ENCODE measurements at regions not wholly inside any gene's neighbourhood (a gene's known extent, or its start where the extent isn't known, plus 50 kb on each side); places are given as distances from the start of the nearest gene placed in this dataset.

DNA sequence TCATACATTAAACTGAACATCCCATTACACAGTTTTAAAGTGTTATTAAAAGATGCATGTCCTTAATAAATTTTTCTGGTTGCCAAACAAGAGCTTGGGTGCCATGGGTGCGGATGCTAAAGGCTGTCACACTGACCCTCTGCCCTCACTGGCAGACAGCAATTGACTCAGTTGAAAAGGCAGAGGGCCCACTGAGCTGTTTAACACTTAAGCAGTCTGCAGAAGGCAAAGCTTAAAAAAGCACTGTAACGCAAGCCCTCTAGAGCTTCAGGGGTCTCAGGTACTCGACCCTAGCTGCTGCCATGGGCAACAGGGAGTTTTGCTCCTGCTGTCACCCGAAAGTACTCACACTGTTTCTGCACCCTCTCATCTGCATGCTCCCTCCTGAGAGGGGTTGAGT, 726.4 kb upstream of the TYRP1 start:
- Histone ChIP-seq H3K27me3 (no peaks in the 10 kb centered on the region), H3K4me1 (replicated peaks in 1 of 2) (no peaks in the 10 kb centered on the region), H3K36me3 (replicated peaks in 1 of 2) (no peaks in the 10 kb centered on the region), H3K4me3 (no peak overlapping the region), H3K27ac (no peak overlapping the region), H3K9me3 (replicated peaks in 1 of 3) (no peaks in the 10 kb centered on the region)
- no peak for TF ChIP-seq POLR2A (IDR thresholded peaks at IDR 0.05)
- TF ChIP-seq, protein P1, sequence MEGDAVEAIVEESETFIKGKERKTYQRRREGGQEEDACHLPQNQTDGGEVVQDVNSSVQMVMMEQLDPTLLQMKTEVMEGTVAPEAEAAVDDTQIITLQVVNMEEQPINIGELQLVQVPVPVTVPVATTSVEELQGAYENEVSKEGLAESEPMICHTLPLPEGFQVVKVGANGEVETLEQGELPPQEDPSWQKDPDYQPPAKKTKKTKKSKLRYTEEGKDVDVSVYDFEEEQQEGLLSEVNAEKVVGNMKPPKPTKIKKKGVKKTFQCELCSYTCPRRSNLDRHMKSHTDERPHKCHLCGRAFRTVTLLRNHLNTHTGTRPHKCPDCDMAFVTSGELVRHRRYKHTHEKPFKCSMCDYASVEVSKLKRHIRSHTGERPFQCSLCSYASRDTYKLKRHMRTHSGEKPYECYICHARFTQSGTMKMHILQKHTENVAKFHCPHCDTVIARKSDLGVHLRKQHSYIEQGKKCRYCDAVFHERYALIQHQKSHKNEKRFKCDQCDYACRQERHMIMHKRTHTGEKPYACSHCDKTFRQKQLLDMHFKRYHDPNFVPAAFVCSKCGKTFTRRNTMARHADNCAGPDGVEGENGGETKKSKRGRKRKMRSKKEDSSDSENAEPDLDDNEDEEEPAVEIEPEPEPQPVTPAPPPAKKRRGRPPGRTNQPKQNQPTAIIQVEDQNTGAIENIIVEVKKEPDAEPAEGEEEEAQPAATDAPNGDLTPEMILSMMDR (IDR thresholded peaks at IDR 0.05): no peak
- DNase-seq: no peak
- WGBS, 4 donors: 58 to 71% (median 63%) methylated on average over 2 to 4 of the region's 4 CpGs
- intact Hi-C loops (cut with DNase I): no loop called here

DNA sequence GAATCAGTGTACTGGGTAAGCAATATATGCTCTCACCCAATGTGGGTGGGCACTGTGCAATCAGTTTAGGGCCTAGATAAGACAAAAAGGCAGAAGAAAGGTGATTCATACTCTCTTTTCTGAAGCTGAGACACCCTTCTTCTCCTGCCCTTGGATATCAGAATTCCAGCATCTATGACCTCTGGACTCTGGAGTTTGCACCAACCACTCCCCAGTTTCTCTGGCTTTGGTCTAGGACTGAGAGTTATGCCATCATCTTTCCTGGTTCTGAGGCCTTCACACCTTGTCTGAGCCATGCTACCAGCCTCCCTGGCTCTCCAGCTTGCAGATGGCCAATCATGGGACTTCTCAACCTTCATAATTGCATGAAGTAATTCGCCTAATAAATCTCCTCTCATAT, 724.6 kb upstream of the TYRP1 start:
- intact Hi-C loops (cut with DNase I): no loop called here
- no peaks in the 10 kb centered on the region for H3K4me1 ChIP-seq (replicated peaks in 1 of 2)
- no peaks in the 10 kb centered on the region for H3K27me3 ChIP-seq
- H3K36me3 ChIP-seq (replicated peaks in 1 of 2): no peaks in the 10 kb centered on the region
- H3K27ac ChIP-seq: no peak overlapping the region
- TF ChIP-seq, protein P1 (IDR thresholded peaks at IDR 0.05): no peak
- no peak for TF ChIP-seq POLR2A (IDR thresholded peaks at IDR 0.05)
- no peak overlapping the region for H3K4me3 ChIP-seq
- DNase-seq: no peak
- 65 to 77% (median 68%) methylated on average over 1 of the region's 1 CpG for WGBS, 4 donors
- H3K9me3 ChIP-seq (replicated peaks in 1 of 3): no peaks in the 10 kb centered on the region

DNA sequence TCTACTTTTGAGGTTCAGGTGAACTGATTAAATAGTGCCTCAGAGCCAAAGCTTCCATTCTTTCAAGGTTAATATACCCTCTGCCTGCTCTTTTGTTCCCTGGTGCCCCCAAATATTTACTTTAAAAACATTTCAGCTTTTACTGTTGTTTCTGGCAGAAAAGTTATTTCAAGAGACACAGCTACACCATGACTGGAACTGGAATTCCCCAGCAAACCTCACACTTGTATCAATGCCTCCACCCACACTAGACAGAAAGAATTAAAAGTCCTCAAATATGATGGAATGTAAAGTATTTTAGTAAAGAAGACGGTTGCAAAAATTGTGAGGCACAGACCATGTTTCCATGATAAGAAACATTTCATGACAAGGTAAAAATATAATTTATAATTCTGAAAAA, 720.2 kb upstream of the TYRP1 start:
- no peaks in the 10 kb centered on the region for H3K9me3 ChIP-seq (replicated peaks in 1 of 3)
- no peak overlapping the region for H3K4me3 ChIP-seq
- no peaks in the 10 kb centered on the region for H3K27me3 ChIP-seq
- no peaks in the 10 kb centered on the region for H3K36me3 ChIP-seq (replicated peaks in 1 of 2)
- no peaks in the 10 kb centered on the region for H3K4me1 ChIP-seq (replicated peaks in 1 of 2)
- intact Hi-C loops (cut with DNase I): no loop called here
- no peak for DNase-seq
- H3K27ac ChIP-seq: no peak overlapping the region
- 38 to 49% (median 45%) methylated on average over 1 of the region's 1 CpG for WGBS, 4 donors
- no peak for TF ChIP-seq POLR2A (IDR thresholded peaks at IDR 0.05)
- TF ChIP-seq, protein P1 (IDR thresholded peaks at IDR 0.05): no peak

DNA sequence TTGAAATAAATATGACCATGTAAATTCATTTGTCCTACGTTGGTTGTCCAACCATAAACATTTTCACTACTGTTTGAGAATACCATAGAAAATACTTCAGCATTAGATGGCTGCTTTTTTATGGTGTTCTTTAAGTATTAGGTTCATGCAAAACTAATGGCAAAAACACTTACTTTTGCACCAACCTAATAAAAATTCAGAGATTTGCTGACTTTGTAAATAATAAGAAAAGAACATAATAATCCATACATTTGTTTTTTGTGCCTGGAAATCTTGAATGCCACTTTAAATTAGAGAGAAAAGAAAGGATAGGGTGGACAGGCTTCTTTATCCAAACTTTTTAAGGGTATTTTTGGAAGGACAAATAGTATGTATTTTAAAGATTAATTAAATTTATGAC, 719.7 kb upstream of the TYRP1 start:
- Histone ChIP-seq H3K36me3 (replicated peaks in 1 of 2) (no peaks in the 10 kb centered on the region), H3K27ac (no peak overlapping the region), H3K4me3 (no peak overlapping the region), H3K4me1 (replicated peaks in 1 of 2) (no peaks in the 10 kb centered on the region), H3K9me3 (replicated peaks in 1 of 3) (no peaks in the 10 kb centered on the region), H3K27me3 (no peaks in the 10 kb centered on the region)
- TF ChIP-seq, protein P1 (IDR thresholded peaks at IDR 0.05): no peak
- no peak for TF ChIP-seq POLR2A (IDR thresholded peaks at IDR 0.05)
- 64 to 93% (median 72%) methylated on average over 1 of the region's 1 CpG for WGBS, 4 donors
- DNase-seq: no peak
- intact Hi-C loops (cut with DNase I): no loop called here
